WTC11 (cell line): ENCODE measurements at regions not wholly inside any gene's neighbourhood (a gene's known extent, or its start where the extent isn't known, plus 50 kb on each side); places are given as distances from the start of the nearest gene placed in this dataset.

Experiments
- ATAC-seq: fragments of 200-7000 bp; cut with Tn5 transposase; 2 replicates; pipeline ENCODE4 v1.10.0; 2021; ENCODE audit warnings: mild to moderate bottlenecking, moderate library complexity
- CTCF ChIA-PET: fragments of 300-600 bp; sonication (Branson Sonifier 250); formaldehyde crosslinking; loops from one replicate; lab custom pipeline; 2021; ENCODE audit warnings: antibody characterized with exemption; lab: Charles Lee
- POLR2A ChIA-PET: fragments of 350-600 bp; sonication (Branson Sonifier 250); formaldehyde crosslinking; loops from one replicate; lab custom pipeline; 2021; ENCODE audit warnings: antibody characterized with exemption; lab: Charles Lee
- DNase-seq: peaks from one replicate; pipeline ENCODE4 v3.0.0; 2021; ENCODE audit warnings: low spot score
- H3K27ac Mint-ChIP-seq: 2 replicates; pipeline ENCODE4 v1.8.0; 2021; ENCODE audit warnings: mixed read lengths
- H3K27me3 Mint-ChIP-seq: 2 replicates; pipeline ENCODE4 v1.8.0; 2021; ENCODE audit warnings: low read depth, mild to moderate bottlenecking, moderate library complexity, mixed read lengths
- H3K36me3 Mint-ChIP-seq: 2 replicates; pipeline ENCODE4 v1.8.0; 2021; ENCODE audit warnings: mixed read lengths
- H3K4me1 Mint-ChIP-seq: 2 replicates; pipeline ENCODE4 v1.8.0; 2022; ENCODE audit warnings: mixed read lengths
- H3K4me3 Mint-ChIP-seq: 2 replicates; pipeline ENCODE4 v1.8.0; 2021; ENCODE audit warnings: mild to moderate bottlenecking, moderate library complexity, mixed read lengths
- H3K9me3 Mint-ChIP-seq: 2 replicates; pipeline ENCODE4 v1.8.0; 2021; ENCODE audit warnings: mixed read lengths
- CREB1 ChIP-seq: sonication (generic); formaldehyde crosslinking; IDR thresholded peaks from 2 replicates; pipeline ENCODE4 v1.8.0; 2023; ENCODE audit warnings: mild to moderate bottlenecking, missing genetic modification reagents
- E2F1 ChIP-seq: sonication (generic); formaldehyde crosslinking; IDR thresholded peaks from 2 replicates; pipeline ENCODE4 v1.8.0; 2022; ENCODE audit warnings: mild to moderate bottlenecking, missing genetic modification reagents
- EMX1 ChIP-seq: fragments of 250-450 bp; sonication (Bioruptor Pico); IDR thresholded peaks from 2 replicates; pipeline ENCODE4 v1.8.0; 2021; ENCODE audit warnings: mild to moderate bottlenecking
- ERG ChIP-seq: fragments of 250-450 bp; sonication (Bioruptor Pico); IDR thresholded peaks from 2 replicates; pipeline ENCODE4 v1.8.0; 2021; ENCODE audit warnings: mild to moderate bottlenecking
- KAT7 ChIP-seq: sonication (generic); formaldehyde crosslinking; IDR thresholded peaks from 2 replicates; pipeline ENCODE4 v1.8.1; 2023; ENCODE audit warnings: missing genetic modification reagents, mild to moderate bottlenecking, borderline replicate concordance
- NFE2L1 ChIP-seq: sonication (generic); formaldehyde crosslinking; IDR thresholded peaks from 2 replicates; pipeline ENCODE4 v1.8.1; 2023; ENCODE audit warnings: missing genetic modification reagents
- PRRX2 ChIP-seq: fragments of 250-450 bp; sonication (Bioruptor Pico); IDR thresholded peaks from 2 replicates; pipeline ENCODE4 v1.8.0; 2021; ENCODE audit warnings: mild to moderate bottlenecking
- RORB ChIP-seq: fragments of 250-450 bp; sonication (Bioruptor Pico); IDR thresholded peaks from 2 replicates; pipeline ENCODE4 v1.9.0; 2021; ENCODE audit warnings: mild to moderate bottlenecking
- SMAD3 ChIP-seq: sonication (generic); formaldehyde crosslinking; IDR thresholded peaks from 2 replicates; pipeline ENCODE4 v1.8.0; 2022; ENCODE audit warnings: missing genetic modification reagents, mild to moderate bottlenecking, borderline replicate concordance
- TEAD4 ChIP-seq: sonication (generic); formaldehyde crosslinking; IDR thresholded peaks from 2 replicates; pipeline ENCODE4 v1.8.0; 2022; ENCODE audit warnings: mild to moderate bottlenecking, missing genetic modification reagents
- USF2 ChIP-seq: sonication (generic); formaldehyde crosslinking; IDR thresholded peaks from 2 replicates; pipeline ENCODE4 v1.8.1; 2023; ENCODE audit warnings: mild to moderate bottlenecking, missing genetic modification reagents, moderate library complexity
- ZNF138 ChIP-seq: sonication (generic); formaldehyde crosslinking; conservative IDR thresholded peaks from 2 replicates; pipeline ENCODE4 v1.8.1; 2022; ENCODE audit warnings: mild to moderate bottlenecking, moderate library complexity, missing genetic modification reagents
- ZNF281 ChIP-seq: sonication (generic); formaldehyde crosslinking; IDR thresholded peaks from 2 replicates; pipeline ENCODE4 v1.8.0; 2023; ENCODE audit warnings: mild to moderate bottlenecking, missing genetic modification reagents
- ZNF317 ChIP-seq: sonication (generic); formaldehyde crosslinking; IDR thresholded peaks from 2 replicates; pipeline ENCODE4 v1.8.1; 2023; ENCODE audit warnings: low read depth, mild to moderate bottlenecking, moderate library complexity, missing genetic modification reagents, borderline replicate concordance
- TF ChIP-seq, protein P1 (sequence below): sonication (generic); formaldehyde crosslinking; IDR thresholded peaks from 2 replicates; pipeline ENCODE4 v1.8.1; 2023; ENCODE audit warnings: mild to moderate bottlenecking, moderate library complexity, missing genetic modification reagents
- TF ChIP-seq, protein P2 (sequence below): sonication (generic); formaldehyde crosslinking; IDR thresholded peaks from 2 replicates; pipeline ENCODE4 v1.8.1; 2022; ENCODE audit warnings: low read depth, missing genetic modification reagents, borderline replicate concordance

DNA sequence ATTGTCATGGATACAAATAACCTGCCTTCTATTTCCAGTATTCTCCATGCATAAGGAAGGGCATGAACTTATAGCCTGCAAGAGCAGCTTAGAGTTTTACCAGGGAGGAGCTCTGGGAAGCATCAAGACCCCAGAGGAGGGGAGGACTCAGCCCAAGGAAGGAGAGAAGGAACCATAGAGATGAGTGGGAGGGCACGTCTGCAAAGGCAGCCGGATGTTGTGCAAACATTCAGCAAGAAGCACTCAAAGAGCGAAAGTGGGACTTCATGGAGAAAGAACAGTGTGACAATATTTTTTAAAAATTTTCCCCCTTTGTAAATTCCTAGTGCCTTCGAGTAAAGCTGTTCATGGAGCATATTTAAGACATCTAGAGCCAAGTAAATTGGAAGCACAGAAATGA lies 270.1 kb upstream of the PTGER4 start (continued):
- TF ChIP-seq PRRX2 (CRISPR knock-in tag) (no peak), TEAD4 (CRISPR knock-in tag) (no peak)
- TF ChIP-seq, protein P1, sequence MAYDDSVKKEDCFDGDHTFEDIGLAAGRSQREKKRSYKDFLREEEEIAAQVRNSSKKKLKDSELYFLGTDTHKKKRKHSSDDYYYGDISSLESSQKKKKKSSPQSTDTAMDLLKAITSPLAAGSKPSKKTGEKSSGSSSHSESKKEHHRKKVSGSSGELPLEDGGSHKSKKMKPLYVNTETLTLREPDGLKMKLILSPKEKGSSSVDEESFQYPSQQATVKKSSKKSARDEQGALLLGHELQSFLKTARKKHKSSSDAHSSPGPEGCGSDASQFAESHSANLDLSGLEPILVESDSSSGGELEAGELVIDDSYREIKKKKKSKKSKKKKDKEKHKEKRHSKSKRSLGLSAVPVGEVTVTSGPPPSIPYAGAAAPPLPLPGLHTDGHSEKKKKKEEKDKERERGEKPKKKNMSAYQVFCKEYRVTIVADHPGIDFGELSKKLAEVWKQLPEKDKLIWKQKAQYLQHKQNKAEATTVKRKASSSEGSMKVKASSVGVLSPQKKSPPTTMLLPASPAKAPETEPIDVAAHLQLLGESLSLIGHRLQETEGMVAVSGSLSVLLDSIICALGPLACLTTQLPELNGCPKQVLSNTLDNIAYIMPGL (CRISPR knock-in tag): no peak

DNA sequence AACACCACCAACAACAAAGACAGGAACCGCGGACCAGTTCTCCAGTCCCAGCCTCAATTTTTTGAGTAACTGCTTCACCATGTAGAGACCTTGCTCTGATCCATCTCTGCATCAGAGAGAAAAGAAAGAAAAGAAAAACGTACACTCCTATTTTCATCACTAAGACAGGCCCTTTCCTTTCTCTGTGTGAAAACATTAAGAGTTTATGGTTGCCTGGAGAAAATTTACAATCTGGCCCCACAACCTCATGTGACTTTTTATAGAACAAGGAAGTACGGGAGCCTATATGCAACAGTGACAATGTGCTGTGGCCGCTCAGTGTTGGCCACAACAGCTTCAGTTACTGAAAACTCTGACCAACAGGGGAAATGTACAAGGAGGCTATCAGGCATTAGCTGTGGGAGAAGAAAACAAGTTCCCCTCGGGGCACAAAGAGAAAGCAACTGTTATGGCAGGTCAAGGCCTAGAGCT lies 272.9 kb upstream of the PTGER4 start:
- peaks cover 5% of the 10 kb centered on the region for H3K9me3 Mint-ChIP-seq
- H3K4me3 Mint-ChIP-seq: no peak overlapping the region
- ATAC-seq (no peak), DNase-seq (no peak)
- ChIA-PET POLR2A (no interaction called here), CTCF (no interaction called here)
- H3K4me1 Mint-ChIP-seq: peaks cover 4% of the 10 kb centered on the region; the same call in 1 of the 2 replicates
- H3K36me3 Mint-ChIP-seq: no peaks in the 10 kb centered on the region
- H3K27me3 Mint-ChIP-seq: no peaks in the 10 kb centered on the region
- TF ChIP-seq USF2 (CRISPR knock-in tag): no peak
- TF ChIP-seq ZNF138 (CRISPR knock-in tag): no peak
- no peak for TF ChIP-seq RORB (CRISPR knock-in tag)
- peak overlapping the region; percentile 43; the same call in 1 of the 2 replicates for H3K27ac Mint-ChIP-seq

DNA sequence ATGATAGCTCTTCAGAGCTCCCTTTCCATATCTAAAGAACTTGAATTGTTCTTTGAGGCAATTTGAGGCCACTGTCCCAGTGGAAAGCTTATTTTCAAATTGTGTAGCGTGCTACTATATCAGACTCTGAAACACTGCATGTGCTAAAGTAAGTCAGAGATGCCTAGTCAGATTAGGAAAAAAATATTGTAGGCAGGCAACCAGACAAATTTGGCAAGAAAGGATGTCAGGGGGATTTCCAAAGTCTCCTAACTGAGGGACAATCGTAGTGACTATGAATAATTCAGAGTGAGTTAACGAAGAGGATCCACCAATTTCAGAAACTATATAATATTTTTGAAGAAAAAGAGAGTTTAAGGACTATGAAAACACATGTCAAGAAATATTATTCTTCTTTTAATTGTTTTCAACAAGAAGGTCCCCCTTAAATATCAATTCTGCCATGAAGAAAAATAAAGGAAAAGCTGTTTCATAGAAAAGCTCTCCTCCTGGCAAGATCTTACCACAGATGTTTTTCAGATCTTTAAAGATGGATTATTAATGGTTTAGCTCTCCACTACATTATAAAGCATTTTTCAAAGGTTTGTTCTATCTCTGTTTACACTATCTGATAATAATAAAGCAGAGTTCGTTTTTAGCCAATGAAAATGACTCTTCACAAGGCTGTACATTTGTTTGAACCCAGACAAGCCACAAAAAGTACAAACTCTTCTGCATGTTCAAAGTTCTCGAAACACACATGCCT lies 273.5 kb upstream of the PTGER4 start:
- TF ChIP-seq NFE2L1 (CRISPR knock-in tag) (no peak), CREB1 (no peak), EMX1 (CRISPR knock-in tag) (no peak)
- Mint-ChIP-seq H3K9me3 (no peaks in the 10 kb centered on the region), H3K27ac (no peak overlapping the region), H3K4me1 (peaks cover 5% of the 10 kb centered on the region; the same call in 1 of the 2 replicates), H3K4me3 (no peak overlapping the region), H3K27me3 (no peaks in the 10 kb centered on the region), H3K36me3 (no peaks in the 10 kb centered on the region)
- DNase-seq (no peak), ATAC-seq (no peak)
- ChIA-PET CTCF (no interaction called here), POLR2A (no interaction called here)

GRCh38 chr5:40405230-40405629 lies 274.5 kb upstream of the PTGER4 start:
- CTCF ChIA-PET: no interaction called here
- POLR2A ChIA-PET: no interaction called here
- ATAC-seq (no peak), DNase-seq (no peak)
- no peaks in the 10 kb centered on the region for H3K9me3 Mint-ChIP-seq
- H3K36me3 Mint-ChIP-seq: no peaks in the 10 kb centered on the region
- no peak overlapping the region for H3K27ac Mint-ChIP-seq
- no peaks in the 10 kb centered on the region for H3K27me3 Mint-ChIP-seq
- no peak overlapping the region for H3K4me3 Mint-ChIP-seq
- H3K4me1 Mint-ChIP-seq: peaks cover 5% of the 10 kb centered on the region; the same call in 1 of the 2 replicates
- TF ChIP-seq E2F1 (CRISPR knock-in tag) (no peak), ZNF317 (no peak), SMAD3 (CRISPR knock-in tag) (no peak), ZNF281 (CRISPR knock-in tag) (no peak), KAT7 (CRISPR knock-in tag) (no peak), PRRX2 (CRISPR knock-in tag) (no peak), ERG (no peak)
- TF ChIP-seq, protein P2, sequence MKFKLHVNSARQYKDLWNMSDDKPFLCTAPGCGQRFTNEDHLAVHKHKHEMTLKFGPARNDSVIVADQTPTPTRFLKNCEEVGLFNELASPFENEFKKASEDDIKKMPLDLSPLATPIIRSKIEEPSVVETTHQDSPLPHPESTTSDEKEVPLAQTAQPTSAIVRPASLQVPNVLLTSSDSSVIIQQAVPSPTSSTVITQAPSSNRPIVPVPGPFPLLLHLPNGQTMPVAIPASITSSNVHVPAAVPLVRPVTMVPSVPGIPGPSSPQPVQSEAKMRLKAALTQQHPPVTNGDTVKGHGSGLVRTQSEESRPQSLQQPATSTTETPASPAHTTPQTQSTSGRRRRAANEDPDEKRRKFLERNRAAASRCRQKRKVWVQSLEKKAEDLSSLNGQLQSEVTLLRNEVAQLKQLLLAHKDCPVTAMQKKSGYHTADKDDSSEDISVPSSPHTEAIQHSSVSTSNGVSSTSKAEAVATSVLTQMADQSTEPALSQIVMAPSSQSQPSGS (CRISPR knock-in tag): no peak
- TF ChIP-seq, protein P1 (CRISPR knock-in tag): no peak
